GM12891 (cell line): ENCODE measurements at regions not wholly inside any gene's neighbourhood (a gene's known extent, or its start where the extent isn't known, plus 50 kb on each side); places are given as distances from the start of the nearest gene placed in this dataset.

Experiments used
- POLR2A ChIP-seq: IDR thresholded peaks from 2 replicates; pipeline ENCODE4 v1.6.1; 2011; ENCODE audit warnings: low read depth, low read length, control low read depth
- POLR2AphosphoS5 ChIP-seq: IDR thresholded peaks from 2 replicates; pipeline ENCODE4 v1.6.1; 2011; ENCODE audit warnings: low read depth, low read length, control low read depth
- POU2F2 ChIP-seq: IDR thresholded peaks from 2 replicates; pipeline ENCODE4 v1.6.1; 2011; ENCODE audit warnings: low read depth, mild to moderate bottlenecking, control low read depth, low read length, moderate library complexity

DNA sequence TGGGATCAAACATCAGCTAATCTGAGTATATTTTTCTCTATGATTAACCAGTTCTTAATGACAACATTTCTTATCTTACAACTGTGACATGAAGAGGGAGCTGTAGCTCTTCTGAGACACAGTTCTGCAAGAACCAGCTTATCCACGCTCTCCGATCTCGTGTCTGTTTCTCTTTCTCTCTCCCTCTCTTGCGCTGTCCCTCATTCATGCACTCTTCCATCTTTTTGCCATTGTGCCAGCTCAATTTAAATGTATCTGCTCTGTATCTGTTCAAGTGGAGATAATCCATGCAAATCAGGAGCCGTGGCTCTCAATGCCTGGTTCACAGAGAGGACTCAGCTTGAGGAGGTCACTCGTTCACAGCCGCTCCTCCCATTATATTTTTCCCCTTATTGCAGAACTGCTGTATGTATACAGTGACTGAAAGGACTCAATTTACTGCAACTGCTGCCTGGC lies 494.7 kb upstream of the ADGRL2 start:
- TF ChIP-seq POLR2AphosphoS5 (no peak), POLR2A (no peak), POU2F2 (no peak)
